ENCODE measurements at regions not wholly inside any gene's neighbourhood (a gene's known extent, or its start where the extent isn't known, plus 50 kb on each side); places are given as distances from the start of the nearest gene placed in this dataset.

DNA sequence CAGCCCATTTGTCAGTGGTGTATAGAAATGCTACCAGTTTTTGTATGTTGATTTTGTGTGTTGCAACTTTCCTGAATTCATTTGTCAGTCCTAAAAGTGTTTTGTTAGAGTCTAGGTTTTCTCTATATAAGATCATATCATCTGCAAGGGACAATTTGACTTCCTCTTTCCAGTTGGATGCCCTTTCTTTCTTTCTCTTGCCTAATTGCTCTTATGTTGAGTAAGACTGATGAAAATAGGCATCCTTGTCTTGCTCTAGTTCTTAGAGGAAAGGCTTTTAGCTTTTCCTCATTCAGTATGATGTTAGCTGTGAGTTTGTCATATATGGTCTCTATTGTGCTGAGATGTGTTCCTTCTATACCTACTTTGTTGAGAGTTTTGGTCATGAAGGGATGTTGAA is 161.7 kb upstream of the TPK1 start:
- Histone ChIP-seq H3K4me3 (no peak overlapping the region), H3K9me3 (no peaks in the 10 kb centered on the region), H3K36me3 (no peaks in the 10 kb centered on the region), H3K4me1 (no peaks in the 10 kb centered on the region), H3K27me3 (no peaks in the 10 kb centered on the region), H3K27ac (no peak overlapping the region)
- intact Hi-C loops (cut with DNase I), result no loop called here
- TF ChIP-seq, protein P1, sequence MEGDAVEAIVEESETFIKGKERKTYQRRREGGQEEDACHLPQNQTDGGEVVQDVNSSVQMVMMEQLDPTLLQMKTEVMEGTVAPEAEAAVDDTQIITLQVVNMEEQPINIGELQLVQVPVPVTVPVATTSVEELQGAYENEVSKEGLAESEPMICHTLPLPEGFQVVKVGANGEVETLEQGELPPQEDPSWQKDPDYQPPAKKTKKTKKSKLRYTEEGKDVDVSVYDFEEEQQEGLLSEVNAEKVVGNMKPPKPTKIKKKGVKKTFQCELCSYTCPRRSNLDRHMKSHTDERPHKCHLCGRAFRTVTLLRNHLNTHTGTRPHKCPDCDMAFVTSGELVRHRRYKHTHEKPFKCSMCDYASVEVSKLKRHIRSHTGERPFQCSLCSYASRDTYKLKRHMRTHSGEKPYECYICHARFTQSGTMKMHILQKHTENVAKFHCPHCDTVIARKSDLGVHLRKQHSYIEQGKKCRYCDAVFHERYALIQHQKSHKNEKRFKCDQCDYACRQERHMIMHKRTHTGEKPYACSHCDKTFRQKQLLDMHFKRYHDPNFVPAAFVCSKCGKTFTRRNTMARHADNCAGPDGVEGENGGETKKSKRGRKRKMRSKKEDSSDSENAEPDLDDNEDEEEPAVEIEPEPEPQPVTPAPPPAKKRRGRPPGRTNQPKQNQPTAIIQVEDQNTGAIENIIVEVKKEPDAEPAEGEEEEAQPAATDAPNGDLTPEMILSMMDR (IDR thresholded peaks at IDR 0.05), result no peak
- no peak for TF ChIP-seq POLR2A (IDR thresholded peaks at IDR 0.05)
- TF ChIP-seq POLR2AphosphoS5 (IDR thresholded peaks at IDR 0.05; ENCODE audit: insufficient read depth in 1 of 2, low read depth in 1 of 2), result no peak
- no peak for DNase-seq (ENCODE audit: extremely low spot score in 2 of 2)

DNA sequence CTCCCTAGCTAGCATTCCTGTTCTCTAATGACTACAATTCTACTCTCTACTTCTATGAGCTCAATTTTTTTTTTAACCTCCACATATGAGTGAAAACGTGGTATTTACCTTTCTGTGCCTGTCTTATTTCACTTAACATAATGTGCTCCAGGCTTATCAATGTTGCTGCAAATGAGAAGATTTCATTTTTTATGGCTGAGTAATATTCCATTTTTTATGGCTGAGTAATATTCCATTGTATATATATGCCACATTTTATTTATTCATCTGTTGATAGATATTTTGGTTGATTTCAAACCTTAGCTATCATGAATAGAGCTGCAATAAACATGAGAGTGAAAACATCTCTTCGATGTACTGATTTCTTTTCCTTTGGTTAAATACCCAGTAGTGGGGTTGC is 159.6 kb upstream of the TPK1 start:
- Histone ChIP-seq H3K4me3 (no peak overlapping the region), H3K27me3 (no peaks in the 10 kb centered on the region), H3K36me3 (no peaks in the 10 kb centered on the region), H3K27ac (no peak overlapping the region), H3K4me1 (no peaks in the 10 kb centered on the region), H3K9me3 (no peaks in the 10 kb centered on the region)
- intact Hi-C loops (cut with DNase I), result no loop called here
- TF ChIP-seq POLR2A (IDR thresholded peaks at IDR 0.05) (no peak), POLR2AphosphoS5 (IDR thresholded peaks at IDR 0.05; ENCODE audit: insufficient read depth in 1 of 2, low read depth in 1 of 2) (no peak)
- TF ChIP-seq, protein P1 (IDR thresholded peaks at IDR 0.05), result no peak
- no peak for DNase-seq (ENCODE audit: extremely low spot score in 2 of 2)

DNA sequence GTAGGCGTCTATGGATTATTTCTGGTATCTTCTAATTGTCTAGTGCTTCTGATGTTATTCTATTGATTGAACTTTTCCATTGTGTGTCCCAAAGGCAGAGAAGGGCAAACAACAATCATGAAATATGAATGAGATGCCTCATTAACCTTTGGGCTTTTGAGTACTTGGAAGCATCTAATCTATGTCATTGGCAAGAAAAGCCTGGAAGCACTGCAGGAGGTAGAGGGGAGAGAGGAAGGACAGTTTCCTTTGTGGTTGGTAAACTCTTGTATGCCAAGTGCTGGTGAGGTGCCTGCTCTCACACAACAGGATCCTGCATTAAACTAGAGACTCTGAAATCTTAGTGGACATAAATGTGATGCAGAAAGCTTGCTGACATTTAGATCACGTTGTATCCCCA is 155.2 kb upstream of the TPK1 start:
- intact Hi-C loops (cut with DNase I), result no loop called here
- DNase-seq (ENCODE audit: extremely low spot score in 2 of 2), result no peak
- Histone ChIP-seq H3K4me3 (no peak overlapping the region), H3K9me3 (no peaks in the 10 kb centered on the region), H3K27me3 (no peaks in the 10 kb centered on the region), H3K27ac (no peak overlapping the region), H3K36me3 (no peaks in the 10 kb centered on the region), H3K4me1 (no peaks in the 10 kb centered on the region)
- TF ChIP-seq POLR2AphosphoS5 (IDR thresholded peaks at IDR 0.05; ENCODE audit: insufficient read depth in 1 of 2, low read depth in 1 of 2) (no peak), POLR2A (IDR thresholded peaks at IDR 0.05) (no peak)
- TF ChIP-seq, protein P1 (IDR thresholded peaks at IDR 0.05), result no peak

DNA sequence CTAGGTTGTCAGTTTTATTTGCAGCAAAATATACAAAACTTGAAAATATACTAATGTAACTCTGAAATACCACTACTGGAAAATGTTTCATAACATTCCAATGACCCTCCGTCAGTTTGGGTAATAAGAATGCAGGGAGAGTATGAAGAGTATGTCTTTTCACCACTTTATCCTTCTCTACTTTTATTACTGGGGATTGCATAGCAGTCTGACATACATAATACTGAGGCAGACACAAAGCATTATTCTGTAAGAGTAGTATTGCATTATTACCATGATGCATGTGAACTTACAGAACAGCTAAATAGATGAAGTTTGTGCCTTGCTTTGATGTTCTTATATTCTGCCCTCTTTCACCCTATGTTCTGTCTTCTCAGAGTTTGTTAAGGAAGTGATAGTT is 151.8 kb upstream of the TPK1 start:
- no peaks in the 10 kb centered on the region for H3K9me3 ChIP-seq
- no peaks in the 10 kb centered on the region for H3K27me3 ChIP-seq
- H3K27ac ChIP-seq, result no peak overlapping the region
- no peak for DNase-seq (ENCODE audit: extremely low spot score in 2 of 2)
- intact Hi-C loops (cut with DNase I), result no loop called here
- no peaks in the 10 kb centered on the region for H3K4me1 ChIP-seq
- H3K36me3 ChIP-seq, result no peaks in the 10 kb centered on the region
- no peak overlapping the region for H3K4me3 ChIP-seq
- TF ChIP-seq, protein P1 (IDR thresholded peaks at IDR 0.05), result no peak
- TF ChIP-seq POLR2AphosphoS5 (IDR thresholded peaks at IDR 0.05; ENCODE audit: insufficient read depth in 1 of 2, low read depth in 1 of 2), result no peak
- TF ChIP-seq POLR2A (IDR thresholded peaks at IDR 0.05), result no peak

DNA sequence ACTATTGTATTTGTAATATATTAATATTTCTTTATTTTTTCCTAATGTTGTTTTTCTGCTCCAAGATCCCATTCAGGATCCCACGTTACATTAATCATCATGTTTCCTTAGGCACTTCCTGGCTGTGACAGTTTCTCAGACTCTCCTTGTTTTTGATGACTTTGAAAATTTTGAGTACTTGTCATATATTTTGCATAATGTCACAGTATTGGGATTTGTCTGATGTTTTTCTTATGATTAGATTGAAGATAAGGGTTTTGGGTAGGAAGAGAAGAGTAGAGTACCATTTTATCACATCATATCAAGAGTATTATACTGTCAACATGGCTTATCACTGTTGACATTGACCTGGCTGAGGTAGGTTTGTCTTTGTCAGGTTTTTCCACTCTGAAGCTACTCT is 146.3 kb upstream of the TPK1 start:
- Histone ChIP-seq H3K27me3 (no peaks in the 10 kb centered on the region), H3K4me3 (no peak overlapping the region), H3K36me3 (no peaks in the 10 kb centered on the region), H3K9me3 (no peaks in the 10 kb centered on the region), H3K27ac (no peak overlapping the region), H3K4me1 (no peaks in the 10 kb centered on the region)
- TF ChIP-seq POLR2A (IDR thresholded peaks at IDR 0.05) (no peak), POLR2AphosphoS5 (IDR thresholded peaks at IDR 0.05; ENCODE audit: insufficient read depth in 1 of 2, low read depth in 1 of 2) (no peak)
- TF ChIP-seq, protein P1 (IDR thresholded peaks at IDR 0.05), result no peak
- intact Hi-C loops (cut with DNase I), result no loop called here
- DNase-seq (ENCODE audit: extremely low spot score in 2 of 2), result no peak
